OCI-LY7 (cell line): ENCODE measurements at regions not wholly inside any gene's neighbourhood (a gene's known extent, or its start where the extent isn't known, plus 50 kb on each side); places are given as distances from the start of the nearest gene placed in this dataset.

Experiments used
- BruUV-seq: library from RNA; stranded (reverse); fragments of 400-500 nt; replicated peaks from 2 replicates; lab custom pipeline; 2021; lab: Mats Ljungman, UMichigan
- CTCF ChIA-PET: fragments of 300-600 bp; sonication (Branson Sonifier 250); formaldehyde crosslinking; loops from one replicate; lab custom pipeline; 2022; ENCODE audit warnings: antibody characterized with exemption; ENCODE audit not compliant: unreplicated experiment; lab: Charles Lee
- POLR2A ChIA-PET: fragments of 300-600 bp; sonication (Branson Sonifier 250); formaldehyde crosslinking; loops from one replicate; lab custom pipeline; 2022; ENCODE audit warnings: antibody characterized with exemption; lab: Charles Lee
- DNase-seq: peaks from one replicate; pipeline ENCODE4 v3.0.0-alpha.2; 2015; ENCODE audit warnings: low spot score
- H2AFZ ChIP-seq: fragments of 200-600 bp; sonication (generic), shearing (Covaris generic); 2 replicates; pipeline ENCODE4 v1.6.1; 2014; ENCODE audit warnings: mild to moderate bottlenecking, antibody characterized with exemption, low read length, moderate library complexity
- H3K27ac ChIP-seq: fragments of 200-600 bp; sonication (generic); 2 replicates; pipeline ENCODE4 v1.5.1; 2014; ENCODE audit warnings: mixed run types, low read depth, mild to moderate bottlenecking, moderate library complexity, low read length, inconsistent platforms; ENCODE audit not compliant: poor library complexity, severe bottlenecking
- H3K36me3 ChIP-seq: fragments of 200-600 bp; sonication (generic); 2 replicates; pipeline ENCODE4 v1.6.1; 2014; ENCODE audit warnings: mild to moderate bottlenecking, antibody characterized with exemption, low read length, moderate library complexity, mixed read lengths; ENCODE audit not compliant: insufficient read depth
- H3K4me1 ChIP-seq: fragments of 200-600 bp; sonication (generic); 2 replicates; pipeline ENCODE4 v1.5.1; 2014; ENCODE audit warnings: mild to moderate bottlenecking, low read length; ENCODE audit not compliant: insufficient read depth, poor library complexity, severe bottlenecking
- H3K4me2 ChIP-seq: fragments of 200-600 bp; sonication (generic); 2 replicates; pipeline ENCODE4 v1.6.1; 2014; ENCODE audit warnings: mild to moderate bottlenecking, low read length
- H3K4me3 ChIP-seq: fragments of 200-600 bp; sonication (generic); 2 replicates; pipeline ENCODE4 v1.5.1; 2014; ENCODE audit warnings: mild to moderate bottlenecking, low read depth, low read length; ENCODE audit not compliant: poor library complexity, severe bottlenecking
- H3K79me2 ChIP-seq: fragments of 200-600 bp; sonication (generic); 2 replicates; pipeline ENCODE4 v1.6.1; 2016; ENCODE audit warnings: low read depth, mild to moderate bottlenecking, low read length, moderate library complexity, mixed read lengths; ENCODE audit not compliant: insufficient read depth
- H3K9me2 ChIP-seq: fragments of 200-600 bp; sonication (generic); 2 replicates; pipeline ENCODE4 v1.6.1; 2016; ENCODE audit warnings: mild to moderate bottlenecking, low read length, mixed read lengths; ENCODE audit not compliant: insufficient read depth
- H3K9me3 ChIP-seq: fragments of 200-600 bp; sonication (generic); 2 replicates; pipeline ENCODE4 v1.6.1; 2014; ENCODE audit warnings: mild to moderate bottlenecking, mixed run types, low read length, mixed read lengths
- H4K20me1 ChIP-seq: fragments of 200-600 bp; sonication (generic); 2 replicates; pipeline ENCODE4 v1.6.1; 2014; ENCODE audit warnings: mild to moderate bottlenecking, antibody characterized with exemption, low read length, moderate library complexity, mixed read lengths; ENCODE audit not compliant: insufficient read depth
- CTCF ChIP-seq: fragments of 200-600 bp; sonication (generic); conservative IDR thresholded peaks from 2 replicates; pipeline ENCODE4 v1.5.1; 2014; ENCODE audit warnings: mild to moderate bottlenecking, antibody characterized with exemption, low read length, moderate library complexity, mixed read lengths
- EZH2phosphoT487 ChIP-seq: fragments of 200-600 bp; sonication (generic); IDR thresholded peaks from 2 replicates; pipeline ENCODE4 v1.6.1; 2018; ENCODE audit warnings: low read depth, borderline replicate concordance, mild to moderate bottlenecking, mixed run types, antibody characterized with exemption, low read length, moderate library complexity, mixed read lengths
- intact Hi-C: fragments of 100-400 bp; cut with micrococcal nuclease; formaldehyde crosslinking; loops from one replicate; pipeline ENCODE4 v1.10.0; 2022; ENCODE audit not compliant: unreplicated experiment

- H3K9me3 ChIP-seq: no peaks in the 10 kb centered on the region
- H3K79me2 ChIP-seq: no peaks in the 10 kb centered on the region
- ChIA-PET CTCF (no interaction called here), POLR2A (no interaction called here)
- BruUV-seq: no TSS peak
- H4K20me1 ChIP-seq: no peaks in the 10 kb centered on the region
- H3K4me2 ChIP-seq: no peak overlapping the region
- no peak overlapping the region for H3K27ac ChIP-seq
- no peaks in the 10 kb centered on the region for H3K9me2 ChIP-seq
- H3K36me3 ChIP-seq: no peaks in the 10 kb centered on the region
- H3K4me3 ChIP-seq: no peak overlapping the region
- DNase-seq: no peak
- TF ChIP-seq EZH2phosphoT487 (no peak), CTCF (no peak)
- intact Hi-C loops: no loop called here
- no peak overlapping the region for H2AFZ ChIP-seq
- H3K4me1 ChIP-seq: no peaks in the 10 kb centered on the region
These were observed 172.3 kb downstream of the SHOX start for GRCh38 chrX:802846-803245.

GRCh38 chrX:799808-800207 is 169.2 kb downstream of the SHOX start:
- no peak for DNase-seq
- TF ChIP-seq CTCF (no peak), EZH2phosphoT487 (no peak)
- Histone ChIP-seq H3K4me1 (no peaks in the 10 kb centered on the region), H3K4me2 (no peak overlapping the region), H4K20me1 (no peaks in the 10 kb centered on the region), H2AFZ (no peak overlapping the region), H3K27ac (no peak overlapping the region), H3K79me2 (no peaks in the 10 kb centered on the region), H3K36me3 (no peaks in the 10 kb centered on the region), H3K9me3 (no peaks in the 10 kb centered on the region), H3K9me2 (no peaks in the 10 kb centered on the region), H3K4me3 (no peak overlapping the region)
- intact Hi-C loops: no loop called here
- ChIA-PET POLR2A (no interaction called here), CTCF (no interaction called here)
- BruUV-seq: no TSS peak

- BruUV-seq: no TSS peak
- intact Hi-C loops: no loop called here
- TF ChIP-seq CTCF: no peak
- no peak for TF ChIP-seq EZH2phosphoT487
These were observed 163.7 kb downstream of the SHOX start for GRCh38 chrX:794311-794710.

More at GRCh38 chrX:794311-794710, 163.7 kb downstream of the SHOX start:
- H3K79me2 ChIP-seq: no peaks in the 10 kb centered on the region
- H3K4me2 ChIP-seq: no peak overlapping the region
- H3K4me3 ChIP-seq: no peak overlapping the region
- no peaks in the 10 kb centered on the region for H3K36me3 ChIP-seq
- ChIA-PET CTCF (no interaction called here), POLR2A (no interaction called here)
- H3K4me1 ChIP-seq: no peaks in the 10 kb centered on the region
- no peak overlapping the region for H2AFZ ChIP-seq
- H3K9me3 ChIP-seq: no peaks in the 10 kb centered on the region
- no peak for DNase-seq
- no peaks in the 10 kb centered on the region for H4K20me1 ChIP-seq
- no peaks in the 10 kb centered on the region for H3K9me2 ChIP-seq
- H3K27ac ChIP-seq: no peak overlapping the region
